ENCODE measurements at regions not wholly inside any gene's neighbourhood (a gene's known extent, or its start where the extent isn't known, plus 50 kb on each side); places are given as distances from the start of the nearest gene placed in this dataset.
"Not testable (repeated sequence)": the region's sequence is repeated elsewhere in the genome, so short reads cannot be mapped to it uniquely, and the experiment has no call there.

DNA sequence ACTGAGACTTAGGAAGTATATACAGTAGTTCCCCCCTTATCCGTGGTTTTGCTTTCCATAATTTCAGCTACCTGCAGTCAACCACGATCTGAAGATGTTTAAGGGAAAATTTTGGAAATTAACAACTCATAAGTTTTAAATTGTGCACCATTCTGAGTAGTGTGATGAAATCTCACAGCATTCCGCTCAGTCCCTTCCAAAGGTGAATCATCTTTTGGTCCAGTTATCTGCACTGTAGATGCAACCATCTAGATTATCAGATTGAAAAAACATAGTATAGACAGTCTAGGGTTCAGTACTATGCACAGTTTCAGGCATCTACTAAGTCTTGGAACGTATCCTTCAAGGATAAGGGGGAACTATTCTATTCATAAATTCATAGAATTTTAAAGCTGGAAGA lies 109.0 kb downstream of the ANXA3 start:
- peaks cover 4% of the 10 kb centered on the region for H3K27me3 Mint-ChIP-seq (ENCODE audit: low read depth, poor library complexity)
- DNase-seq = no peak
- H3K36me3 Mint-ChIP-seq (ENCODE audit: low read depth) = no peaks in the 10 kb centered on the region
- H3K4me1 Mint-ChIP-seq = peaks cover 31% of the 10 kb centered on the region
- H3K4me3 Mint-ChIP-seq = no peak overlapping the region
- no peaks in the 10 kb centered on the region for H3K9me3 Mint-ChIP-seq
- TF ChIP-seq, protein P1, sequence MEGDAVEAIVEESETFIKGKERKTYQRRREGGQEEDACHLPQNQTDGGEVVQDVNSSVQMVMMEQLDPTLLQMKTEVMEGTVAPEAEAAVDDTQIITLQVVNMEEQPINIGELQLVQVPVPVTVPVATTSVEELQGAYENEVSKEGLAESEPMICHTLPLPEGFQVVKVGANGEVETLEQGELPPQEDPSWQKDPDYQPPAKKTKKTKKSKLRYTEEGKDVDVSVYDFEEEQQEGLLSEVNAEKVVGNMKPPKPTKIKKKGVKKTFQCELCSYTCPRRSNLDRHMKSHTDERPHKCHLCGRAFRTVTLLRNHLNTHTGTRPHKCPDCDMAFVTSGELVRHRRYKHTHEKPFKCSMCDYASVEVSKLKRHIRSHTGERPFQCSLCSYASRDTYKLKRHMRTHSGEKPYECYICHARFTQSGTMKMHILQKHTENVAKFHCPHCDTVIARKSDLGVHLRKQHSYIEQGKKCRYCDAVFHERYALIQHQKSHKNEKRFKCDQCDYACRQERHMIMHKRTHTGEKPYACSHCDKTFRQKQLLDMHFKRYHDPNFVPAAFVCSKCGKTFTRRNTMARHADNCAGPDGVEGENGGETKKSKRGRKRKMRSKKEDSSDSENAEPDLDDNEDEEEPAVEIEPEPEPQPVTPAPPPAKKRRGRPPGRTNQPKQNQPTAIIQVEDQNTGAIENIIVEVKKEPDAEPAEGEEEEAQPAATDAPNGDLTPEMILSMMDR (IDR thresholded peaks at IDR 0.05) = no peak
- H3K27ac Mint-ChIP-seq = no peak overlapping the region

DNA sequence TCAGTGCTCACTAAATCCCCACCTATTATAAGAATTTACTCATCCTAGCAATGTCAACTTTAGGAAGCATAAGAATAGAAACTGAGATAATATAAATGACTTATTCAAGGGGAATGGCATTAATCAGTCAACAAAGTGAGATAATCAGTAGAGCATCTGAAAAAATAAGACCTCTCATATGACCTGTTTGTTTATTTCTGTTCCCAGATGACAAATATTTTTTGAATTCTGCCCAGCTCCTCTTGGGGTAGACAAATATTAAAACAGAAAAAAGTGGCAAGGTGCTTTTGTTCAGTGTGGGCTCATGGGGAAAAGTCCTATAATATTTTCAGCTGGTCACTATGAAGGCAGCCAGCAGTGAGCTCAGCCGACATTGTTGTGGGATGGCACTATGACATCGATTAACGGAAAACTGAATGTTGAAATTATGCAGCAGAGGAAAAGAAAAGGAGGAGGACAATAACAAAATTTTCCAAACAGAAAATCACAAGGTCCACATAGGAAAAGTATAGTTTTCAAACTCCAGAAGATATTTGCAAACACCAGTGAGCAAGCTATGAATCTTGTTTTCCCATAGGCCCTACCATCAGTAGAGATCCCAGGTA lies 109.6 kb downstream of the ANXA3 start:
- Mint-ChIP-seq H3K27me3 (ENCODE audit: low read depth, poor library complexity) (peaks cover 4% of the 10 kb centered on the region), H3K9me3 (no peaks in the 10 kb centered on the region), H3K4me1 (peaks cover 31% of the 10 kb centered on the region), H3K36me3 (ENCODE audit: low read depth) (no peaks in the 10 kb centered on the region), H3K4me3 (no peak overlapping the region), H3K27ac (no peak overlapping the region)
- DNase-seq = no peak
- TF ChIP-seq, protein P1 (IDR thresholded peaks at IDR 0.05) = no peak

DNA sequence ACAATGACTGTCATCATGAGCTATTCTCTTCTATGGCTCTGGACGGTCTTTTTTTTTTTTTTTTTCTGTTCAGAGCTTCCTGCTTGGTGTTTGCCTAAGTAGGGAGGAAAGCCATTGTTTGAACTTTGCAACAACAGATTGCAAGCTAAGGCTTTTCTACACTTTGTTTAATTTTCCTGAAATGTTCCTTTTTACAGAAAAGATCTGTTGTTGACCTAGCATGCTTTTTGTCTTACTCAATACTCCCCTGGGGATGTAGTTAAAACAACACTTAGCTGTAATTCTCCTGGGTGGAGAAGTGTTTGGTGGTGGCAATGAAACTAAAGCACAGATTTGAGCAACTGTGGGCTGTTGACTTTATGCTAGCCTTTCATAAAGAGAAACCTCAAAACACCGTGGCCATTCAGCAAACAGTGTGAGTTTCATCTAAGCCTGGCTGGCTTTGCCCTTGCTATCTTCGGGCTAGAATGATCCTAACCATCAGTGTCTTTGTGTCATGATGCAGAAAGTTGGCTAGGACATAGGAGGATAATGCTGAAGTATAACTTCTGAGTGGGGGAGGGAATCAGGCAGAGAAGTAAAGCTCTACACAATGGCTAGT lies 110.5 kb downstream of the ANXA3 start:
- peaks cover 28% of the 10 kb centered on the region for H3K4me1 Mint-ChIP-seq
- peaks cover 3% of the 10 kb centered on the region for H3K27me3 Mint-ChIP-seq (ENCODE audit: low read depth, poor library complexity)
- TF ChIP-seq, protein P1 (IDR thresholded peaks at IDR 0.05) = no peak
- no peaks in the 10 kb centered on the region for H3K36me3 Mint-ChIP-seq (ENCODE audit: low read depth)
- H3K27ac Mint-ChIP-seq = peak overlapping the region; percentile 70
- no peaks in the 10 kb centered on the region for H3K9me3 Mint-ChIP-seq
- H3K4me3 Mint-ChIP-seq = no peak overlapping the region
- DNase-seq = no peak

DNA sequence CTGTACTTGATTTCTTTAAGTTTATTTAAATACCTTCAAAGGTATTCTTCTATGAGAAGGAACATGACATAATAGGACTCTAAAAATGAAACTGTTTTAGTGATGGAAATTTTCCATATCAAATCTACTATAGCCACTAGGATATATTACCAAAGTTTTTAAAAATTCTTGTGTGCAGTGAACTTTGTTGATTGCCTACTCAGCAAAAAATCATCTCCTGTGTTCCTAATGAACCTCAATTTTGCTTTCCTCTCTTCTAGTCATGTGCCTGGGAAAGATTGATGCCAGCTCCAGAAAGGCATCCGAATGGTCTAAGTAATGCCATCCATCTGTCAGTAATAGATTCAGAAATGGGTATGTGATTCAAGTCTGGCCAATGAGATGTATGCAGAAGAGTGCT lies 111.1 kb downstream of the ANXA3 start:
- H3K27me3 Mint-ChIP-seq (ENCODE audit: low read depth, poor library complexity) = no peaks in the 10 kb centered on the region
- H3K36me3 Mint-ChIP-seq (ENCODE audit: low read depth) = no peaks in the 10 kb centered on the region
- H3K27ac Mint-ChIP-seq = no peak overlapping the region
- TF ChIP-seq, protein P1 (IDR thresholded peaks at IDR 0.05) = no peak
- no peaks in the 10 kb centered on the region for H3K9me3 Mint-ChIP-seq
- H3K4me1 Mint-ChIP-seq = peaks cover 26% of the 10 kb centered on the region
- no peak for DNase-seq
- no peak overlapping the region for H3K4me3 Mint-ChIP-seq

DNA sequence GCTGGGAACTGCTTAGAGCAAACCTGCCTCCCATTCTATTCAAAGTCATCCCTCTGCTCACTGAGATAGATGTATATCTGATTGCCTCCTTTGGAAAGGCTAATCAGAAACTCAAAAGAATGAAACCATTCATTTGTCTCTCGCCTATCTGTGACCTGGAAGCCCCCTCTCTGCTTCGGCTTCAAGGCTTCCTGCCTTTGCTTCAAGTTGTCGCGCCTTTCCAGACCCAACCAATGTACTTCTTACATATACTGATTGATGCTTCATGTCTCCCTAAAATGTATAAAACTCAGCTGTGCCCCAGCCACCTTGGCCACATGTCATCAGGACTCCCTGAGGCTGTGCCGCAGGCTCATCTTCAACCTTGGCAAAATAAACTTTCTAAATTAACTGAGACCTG lies 111.9 kb upstream of the BMP2K start:
- not testable (repeated sequence) for H3K27ac Mint-ChIP-seq; H3K4me3 Mint-ChIP-seq; H3K9me3 Mint-ChIP-seq; H3K36me3 Mint-ChIP-seq (ENCODE audit: low read depth); H3K27me3 Mint-ChIP-seq (ENCODE audit: low read depth, poor library complexity); DNase-seq
- H3K4me1 Mint-ChIP-seq = peaks cover 26% of the 10 kb centered on the region

DNA sequence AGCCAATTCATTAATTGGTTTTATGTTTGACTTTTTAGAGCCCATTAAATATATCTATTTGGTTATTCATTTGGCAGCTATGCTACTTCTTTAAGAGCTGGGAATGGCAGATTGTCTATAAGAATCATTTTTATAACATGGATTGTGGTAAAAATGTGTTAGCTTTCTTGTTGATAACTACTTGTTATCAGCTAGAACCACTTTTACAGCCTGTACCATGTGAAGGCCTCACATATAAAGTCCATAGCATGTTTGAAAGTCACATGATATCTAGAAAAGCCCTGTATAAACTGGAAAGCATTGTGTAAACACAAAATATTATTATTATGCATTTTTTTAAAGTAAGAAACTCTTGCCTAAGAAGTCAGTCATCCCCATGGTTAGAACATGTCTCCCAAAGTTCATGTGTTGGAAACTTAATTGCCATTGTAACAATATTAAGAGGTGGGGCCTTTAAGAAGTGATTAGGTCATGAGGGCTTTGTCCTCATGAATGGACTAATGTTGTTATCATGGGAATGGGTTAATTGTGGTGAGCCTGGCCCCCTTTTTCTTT lies 110.9 kb upstream of the BMP2K start:
- TF ChIP-seq, protein P1 (IDR thresholded peaks at IDR 0.05) = no peak
- H3K27ac Mint-ChIP-seq = no peak overlapping the region
- no peak for DNase-seq

More for the DNA sequence above, 110.9 kb upstream of the BMP2K start:
- Mint-ChIP-seq H3K4me1 (peaks cover 26% of the 10 kb centered on the region), H3K27me3 (ENCODE audit: low read depth, poor library complexity) (no peaks in the 10 kb centered on the region), H3K4me3 (no peak overlapping the region), H3K36me3 (ENCODE audit: low read depth) (no peaks in the 10 kb centered on the region), H3K9me3 (no peaks in the 10 kb centered on the region)
